Smooth muscle cell (in vitro differentiated cells): ENCODE measurements at regions not wholly inside any gene's neighbourhood (a gene's known extent, or its start where the extent isn't known, plus 50 kb on each side); places are given as distances from the start of the nearest gene placed in this dataset.

Source experiments
- DNase-seq: peaks from one replicate; lab custom pipeline; 2025; ENCODE audit not compliant: unreplicated experiment; lab: John Stamatoyannopoulos, UW
- H2AFZ ChIP-seq: fragments of 200-600 bp; sonication (generic); 2 replicates; pipeline ENCODE4 v1.6.0; 2016; ENCODE audit warnings: antibody characterized with exemption, low read depth, mild to moderate bottlenecking
- H3F3A ChIP-seq: fragments of 200-600 bp; sonication (generic); 2 replicates; pipeline ENCODE4 v1.6.0; 2017; ENCODE audit warnings: antibody characterized with exemption, low read depth
- H3K27ac ChIP-seq: fragments of 200-600 bp; sonication (generic); 2 replicates; pipeline ENCODE4 v1.5.1; 2016; ENCODE audit warnings: low read depth, mild to moderate bottlenecking
- H3K27me3 ChIP-seq: fragments of 200-600 bp; sonication (generic); 2 replicates; pipeline ENCODE4 v1.6.1; 2016; ENCODE audit warnings: low read depth, mild to moderate bottlenecking
- H3K36me3 ChIP-seq: fragments of 200-600 bp; sonication (generic); 2 replicates; pipeline ENCODE4 v1.5.1; 2016; ENCODE audit warnings: low read depth
- H3K4me1 ChIP-seq: fragments of 200-600 bp; sonication (generic); 2 replicates; pipeline ENCODE4 v1.5.1; 2016; ENCODE audit warnings: low read depth
- H3K4me2 ChIP-seq: fragments of 200-600 bp; sonication (generic); 2 replicates; pipeline ENCODE4 v1.6.0; 2016; ENCODE audit warnings: mild to moderate bottlenecking
- H3K4me3 ChIP-seq: fragments of 200-600 bp; sonication (generic); 2 replicates; pipeline ENCODE4 v1.5.1; 2016; ENCODE audit warnings: mild to moderate bottlenecking
- H3K79me2 ChIP-seq: fragments of 200-600 bp; sonication (generic); 2 replicates; pipeline ENCODE4 v1.6.0; 2016; ENCODE audit warnings: low read depth, mild to moderate bottlenecking
- H3K9ac ChIP-seq: fragments of 200-600 bp; sonication (generic); 2 replicates; pipeline ENCODE4 v1.6.0; 2016; ENCODE audit warnings: low read depth
- H3K9me3 ChIP-seq: fragments of 200-600 bp; sonication (generic); replicated peaks from 2 replicates; pipeline ENCODE4 v1.5.1; 2016; ENCODE audit warnings: low read depth
- H4K20me1 ChIP-seq: fragments of 200-600 bp; sonication (generic); 2 replicates; pipeline ENCODE4 v1.6.0; 2016; ENCODE audit warnings: low read depth
- WGBS: methylation state at CpG from one replicate; pipeline ENCODE4 v1.1.7; 2016; ENCODE audit warnings: low lambda C conversion rate; 5-methylcytosine and 5-hydroxymethylcytosine counted together
- TF ChIP-seq, protein P1 (sequence below): fragments of 200-600 bp; sonication (generic); IDR thresholded peaks from 2 replicates; pipeline ENCODE4 v1.5.1; 2017; ENCODE audit warnings: borderline replicate concordance, mild to moderate bottlenecking, antibody characterized with exemption; ENCODE audit not compliant: insufficient read depth, poor library complexity, severe bottlenecking

DNA sequence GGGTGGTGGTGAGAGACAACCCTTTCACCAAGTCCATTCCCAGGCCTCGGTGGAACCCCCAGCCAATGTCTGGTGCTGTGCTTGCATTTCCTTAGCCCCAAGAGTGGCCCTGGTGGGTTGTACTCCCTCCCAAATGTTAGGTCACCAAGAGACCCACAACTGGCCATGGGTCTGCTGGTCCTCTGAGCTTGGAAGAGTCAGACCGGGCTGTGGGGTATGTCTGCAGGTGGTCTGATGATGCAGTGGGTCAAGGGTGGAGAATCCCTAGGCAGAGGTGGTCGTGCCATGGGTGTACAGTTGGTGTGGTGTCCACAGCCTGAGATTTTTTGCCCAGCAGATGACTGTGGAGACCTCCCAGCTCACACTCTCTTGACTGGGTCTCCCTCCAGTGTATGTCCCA is 535.7 kb upstream of the CNKSR2 start:
- Histone ChIP-seq H3K4me3 (no peak overlapping the region), H2AFZ (no peak overlapping the region), H3K4me2 (no peak overlapping the region), H3K79me2 (no peaks in the 10 kb centered on the region), H4K20me1 (no peaks in the 10 kb centered on the region), H3K4me1 (no peaks in the 10 kb centered on the region), H3K9me3 (peaks cover 9% of the 10 kb centered on the region), H3K27me3 (no peaks in the 10 kb centered on the region), H3K27ac (no peak overlapping the region), H3K36me3 (no peaks in the 10 kb centered on the region), H3F3A (no peaks in the 10 kb centered on the region), H3K9ac (no peak overlapping the region)
- TF ChIP-seq, protein P1, sequence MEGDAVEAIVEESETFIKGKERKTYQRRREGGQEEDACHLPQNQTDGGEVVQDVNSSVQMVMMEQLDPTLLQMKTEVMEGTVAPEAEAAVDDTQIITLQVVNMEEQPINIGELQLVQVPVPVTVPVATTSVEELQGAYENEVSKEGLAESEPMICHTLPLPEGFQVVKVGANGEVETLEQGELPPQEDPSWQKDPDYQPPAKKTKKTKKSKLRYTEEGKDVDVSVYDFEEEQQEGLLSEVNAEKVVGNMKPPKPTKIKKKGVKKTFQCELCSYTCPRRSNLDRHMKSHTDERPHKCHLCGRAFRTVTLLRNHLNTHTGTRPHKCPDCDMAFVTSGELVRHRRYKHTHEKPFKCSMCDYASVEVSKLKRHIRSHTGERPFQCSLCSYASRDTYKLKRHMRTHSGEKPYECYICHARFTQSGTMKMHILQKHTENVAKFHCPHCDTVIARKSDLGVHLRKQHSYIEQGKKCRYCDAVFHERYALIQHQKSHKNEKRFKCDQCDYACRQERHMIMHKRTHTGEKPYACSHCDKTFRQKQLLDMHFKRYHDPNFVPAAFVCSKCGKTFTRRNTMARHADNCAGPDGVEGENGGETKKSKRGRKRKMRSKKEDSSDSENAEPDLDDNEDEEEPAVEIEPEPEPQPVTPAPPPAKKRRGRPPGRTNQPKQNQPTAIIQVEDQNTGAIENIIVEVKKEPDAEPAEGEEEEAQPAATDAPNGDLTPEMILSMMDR: no peak
- 86% methylated on average over 3 of the region's 3 CpGs for WGBS
- DNase-seq: no peak

DNA sequence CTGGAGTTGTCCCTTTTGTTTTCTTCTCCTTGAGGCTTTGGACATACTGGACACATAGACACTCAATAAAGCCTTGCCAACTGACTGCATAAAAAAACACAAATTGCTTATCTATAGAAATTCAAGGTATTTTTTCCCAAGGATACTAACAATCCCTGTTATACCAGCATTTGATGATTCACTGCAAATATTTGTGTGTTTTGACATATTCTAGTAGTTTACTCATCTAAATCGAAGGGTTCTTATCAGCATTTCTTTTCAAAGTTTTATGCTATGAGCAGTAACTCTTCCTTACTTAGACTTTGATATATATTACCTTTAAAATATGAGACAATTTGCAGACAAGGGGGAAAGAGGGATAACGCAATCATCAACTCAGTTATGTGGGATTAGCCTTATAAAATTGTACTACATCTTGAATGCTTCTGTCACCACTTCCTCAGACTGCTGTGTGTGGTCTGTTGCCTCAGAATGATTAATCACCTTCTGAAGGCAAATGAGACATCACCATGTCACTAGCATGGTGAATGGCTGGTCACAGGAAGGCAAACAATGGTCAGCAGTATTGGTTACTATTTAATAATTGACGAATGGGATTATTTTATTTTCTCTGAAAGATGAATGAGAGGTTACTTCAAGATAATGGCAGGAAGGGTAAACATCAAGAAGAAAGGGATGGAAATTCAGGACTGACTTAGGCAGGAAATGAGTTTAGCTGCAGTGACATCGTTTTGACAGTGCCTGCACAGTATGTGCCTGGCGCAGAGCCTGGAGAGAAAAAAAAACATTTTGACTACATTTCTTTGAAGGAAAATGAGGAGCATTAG is 544.3 kb upstream of the CNKSR2 start:
- H3K36me3 ChIP-seq: no peaks in the 10 kb centered on the region
- 52% methylated on average over 5 of the region's 5 CpGs for WGBS
- no peak overlapping the region for H3K9ac ChIP-seq
- no peaks in the 10 kb centered on the region for H3K9me3 ChIP-seq
- no peaks in the 10 kb centered on the region for H3F3A ChIP-seq
- H4K20me1 ChIP-seq: no peaks in the 10 kb centered on the region
- no peak overlapping the region for H3K4me2 ChIP-seq
- H3K79me2 ChIP-seq: no peaks in the 10 kb centered on the region
- TF ChIP-seq, protein P1: no peak
- H3K4me3 ChIP-seq: no peak overlapping the region
- no peak for DNase-seq
- no peaks in the 10 kb centered on the region for H3K4me1 ChIP-seq
- H2AFZ ChIP-seq: no peak overlapping the region
- no peak overlapping the region for H3K27ac ChIP-seq
- peaks cover 5% of the 10 kb centered on the region for H3K27me3 ChIP-seq

DNA sequence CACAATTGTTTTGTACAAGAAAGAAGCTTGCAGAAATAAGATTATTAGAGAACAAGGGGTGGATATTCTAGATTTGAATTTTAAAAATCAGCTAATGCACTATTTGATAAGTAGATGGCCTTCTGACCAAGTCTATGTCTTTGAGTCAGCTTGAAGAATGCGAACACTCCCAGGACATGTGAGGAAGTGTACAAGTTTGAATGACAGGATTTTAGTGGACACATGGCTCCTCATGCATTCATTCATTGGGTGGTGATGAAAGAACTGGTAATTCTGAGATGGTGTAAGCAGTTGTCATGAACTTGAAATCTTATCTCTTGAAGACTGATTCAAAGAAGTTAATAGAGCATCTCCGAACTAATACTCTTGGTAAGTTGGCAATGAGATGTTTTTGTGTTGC is 548.2 kb upstream of the CNKSR2 start:
- Histone ChIP-seq H3F3A (no peaks in the 10 kb centered on the region), H3K9ac (no peak overlapping the region), H3K36me3 (no peaks in the 10 kb centered on the region), H3K27ac (no peak overlapping the region), H3K4me3 (no peak overlapping the region), H3K79me2 (no peaks in the 10 kb centered on the region), H2AFZ (no peak overlapping the region), H3K4me2 (no peak overlapping the region), H3K4me1 (no peaks in the 10 kb centered on the region), H3K27me3 (peaks cover 5% of the 10 kb centered on the region), H3K9me3 (no peaks in the 10 kb centered on the region), H4K20me1 (no peaks in the 10 kb centered on the region)
- TF ChIP-seq, protein P1: no peak
- DNase-seq: no peak
- WGBS: 75% methylated on average over 2 of the region's 2 CpGs

DNA sequence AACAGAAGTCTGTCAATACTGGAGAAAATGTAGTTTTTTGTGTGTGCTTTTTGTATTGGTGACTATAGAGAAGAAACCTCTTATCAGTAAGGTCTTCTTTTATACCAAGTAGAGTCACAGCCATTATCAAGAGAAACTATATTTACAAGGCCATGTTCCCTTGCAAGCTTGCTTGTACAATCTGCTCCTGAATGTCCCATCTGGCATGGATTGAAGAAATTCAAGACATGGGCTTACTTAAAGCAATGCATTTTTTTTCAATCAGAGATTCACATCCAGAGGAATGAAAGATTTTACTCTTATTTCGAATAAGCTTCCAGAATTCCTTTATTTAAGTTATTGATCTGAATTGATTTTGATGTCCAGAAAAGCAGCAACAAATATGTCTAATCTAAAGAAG is 537.3 kb upstream of the RPS6KA3 start:
- Histone ChIP-seq H3K4me1 (no peaks in the 10 kb centered on the region), H2AFZ (no peak overlapping the region), H3K27ac (no peak overlapping the region), H3K9me3 (no peaks in the 10 kb centered on the region), H3K9ac (no peak overlapping the region), H3K27me3 (no peaks in the 10 kb centered on the region), H4K20me1 (no peaks in the 10 kb centered on the region), H3K36me3 (no peaks in the 10 kb centered on the region), H3K4me3 (no peak overlapping the region), H3F3A (no peaks in the 10 kb centered on the region), H3K79me2 (no peaks in the 10 kb centered on the region), H3K4me2 (no peak overlapping the region)
- 65% methylated on average over 1 of the region's 1 CpG for WGBS
- TF ChIP-seq, protein P1: no peak
- DNase-seq: no peak
